ENCODE measurements at regions not wholly inside any gene's neighbourhood (a gene's known extent, or its start where the extent isn't known, plus 50 kb on each side); places are given as distances from the start of the nearest gene placed in this dataset.
"Not testable (repeated sequence)": the region's sequence is repeated elsewhere in the genome, so short reads cannot be mapped to it uniquely, and the experiment has no call there.

- H3K27ac Mint-ChIP-seq = no peak overlapping the region
- no peak overlapping the region for H3K4me3 Mint-ChIP-seq
- DNase-seq = no peak
- no peak for ATAC-seq
- no peaks in the 10 kb centered on the region for H3K9me3 Mint-ChIP-seq
- H3K4me1 Mint-ChIP-seq = no peaks in the 10 kb centered on the region
- peaks cover 19% of the 10 kb centered on the region for H3K27me3 Mint-ChIP-seq
These were observed 169.5 kb upstream of the LAMA2 start for GRCh38 chr6:128713461-128713860.

DNA sequence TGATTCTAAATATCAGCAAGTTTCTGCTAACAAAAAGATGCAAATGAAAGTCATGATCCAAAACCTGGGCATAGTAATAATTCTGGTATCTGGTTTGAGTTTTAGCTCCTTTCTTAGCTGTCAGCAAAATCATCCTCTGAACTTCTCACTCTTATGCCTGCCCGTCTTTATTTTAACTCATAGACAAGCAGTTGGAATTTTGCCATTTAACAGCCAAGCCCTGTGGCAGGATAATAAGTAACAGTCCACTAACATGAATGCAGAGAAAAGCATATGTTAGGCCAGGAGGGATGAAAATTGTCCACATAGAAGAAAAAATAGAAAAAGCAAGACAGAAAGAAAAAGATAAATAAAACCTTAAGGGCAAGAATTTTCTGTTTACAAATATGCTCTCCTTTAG is 170.0 kb upstream of the LAMA2 start:
- H3K4me1 Mint-ChIP-seq = no peaks in the 10 kb centered on the region
- ATAC-seq (no peak), DNase-seq (no peak)
- no peaks in the 10 kb centered on the region for H3K9me3 Mint-ChIP-seq
- no peak overlapping the region for H3K4me3 Mint-ChIP-seq
- H3K27ac Mint-ChIP-seq = no peak overlapping the region
- peaks cover 19% of the 10 kb centered on the region for H3K27me3 Mint-ChIP-seq

DNA sequence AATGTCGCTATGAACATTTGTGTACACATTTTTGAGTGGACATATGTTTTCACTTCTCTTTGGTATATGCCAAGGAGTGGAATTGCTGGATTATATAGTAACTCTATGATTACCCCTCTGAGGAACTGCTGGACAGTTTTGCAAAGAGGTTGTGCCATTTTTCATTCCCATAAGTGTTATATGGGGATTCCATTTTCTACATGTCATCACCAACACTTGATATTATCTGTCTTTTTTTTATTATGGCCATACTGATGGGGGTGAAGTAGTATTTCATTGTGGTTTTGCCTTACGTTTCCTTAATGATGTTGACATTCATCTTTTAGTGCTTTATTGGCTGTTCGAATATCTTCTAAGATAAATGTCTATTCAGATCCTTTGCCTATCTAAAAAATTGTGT is 171.8 kb upstream of the LAMA2 start:
- Mint-ChIP-seq H3K27ac (no peak overlapping the region), H3K9me3 (no peaks in the 10 kb centered on the region), H3K4me1 (no peaks in the 10 kb centered on the region), H3K27me3 (peaks cover 11% of the 10 kb centered on the region), H3K4me3 (no peak overlapping the region)
- DNase-seq = no peak
- ATAC-seq = no peak

DNA sequence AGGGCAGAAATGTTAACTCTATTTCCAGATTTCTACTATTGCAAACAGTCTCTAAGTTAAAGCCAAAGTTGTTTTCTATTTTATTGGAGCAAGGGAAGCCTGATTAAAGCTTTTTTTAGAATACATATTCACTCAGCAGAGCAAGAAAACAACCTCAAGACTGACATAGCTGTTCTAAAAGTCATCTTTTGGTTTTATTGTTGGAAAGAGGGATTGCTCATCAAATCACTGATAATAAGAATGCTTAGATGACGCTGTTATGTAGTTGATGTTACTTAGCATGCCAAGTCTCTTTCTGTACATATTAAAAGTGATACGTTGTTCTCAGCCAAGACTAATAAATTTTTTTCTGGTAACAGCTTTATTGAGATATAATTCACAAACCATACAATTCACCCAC is 172.6 kb upstream of the LAMA2 start:
- DNase-seq (no peak), ATAC-seq (no peak)
- Mint-ChIP-seq H3K4me3 (no peak overlapping the region), H3K9me3 (no peaks in the 10 kb centered on the region), H3K27ac (no peak overlapping the region), H3K4me1 (no peaks in the 10 kb centered on the region), H3K27me3 (peaks cover 3% of the 10 kb centered on the region)

GRCh38 chr6:128704601-128705000 is 178.3 kb upstream of the LAMA2 start:
- Mint-ChIP-seq H3K27me3 (peaks cover 13% of the 10 kb centered on the region), H3K9me3 (peaks cover 11 to 20% of the 10 kb centered on the region in 2 donors), H3K4me1 (no peaks in the 10 kb centered on the region), H3K27ac (no peak overlapping the region), H3K4me3 (no peak overlapping the region)
- ATAC-seq (no peak), DNase-seq (no peak)

GRCh38 chr6:128703794-128704193 is 179.1 kb upstream of the LAMA2 start:
- peaks cover 13% of the 10 kb centered on the region for H3K27me3 Mint-ChIP-seq
- H3K4me3 Mint-ChIP-seq, DNase-seq, ATAC-seq, H3K4me1 Mint-ChIP-seq, H3K27ac Mint-ChIP-seq: not testable (repeated sequence)
- peaks cover 11 to 20% of the 10 kb centered on the region in 2 donors for H3K9me3 Mint-ChIP-seq

- H3K27me3 Mint-ChIP-seq = peaks cover 2% of the 10 kb centered on the region
- no peak for DNase-seq
These were observed 176.6 kb upstream of the PTPRK start for GRCh38 chr6:128696691-128697689.

GRCh38 chr6:128694303-128695009 is 174.1 kb upstream of the PTPRK start:
- Mint-ChIP-seq H3K9me3 (no peaks in the 10 kb centered on the region), H3K4me1 (no peaks in the 10 kb centered on the region), H3K27me3 (peaks cover 18% of the 10 kb centered on the region), H3K4me3 (no peak overlapping the region), H3K27ac (no peak overlapping the region)
- ATAC-seq (no peak), DNase-seq (no peak)

More at GRCh38 chr6:128696691-128697689, 176.6 kb upstream of the PTPRK start:
- H3K9me3 Mint-ChIP-seq = peaks cover under 1 to 1% of the 10 kb centered on the region in 2 donors
- no peak overlapping the region for H3K4me3 Mint-ChIP-seq
- no peaks in the 10 kb centered on the region for H3K4me1 Mint-ChIP-seq
- ATAC-seq = no peak
- no peak overlapping the region for H3K27ac Mint-ChIP-seq

DNA sequence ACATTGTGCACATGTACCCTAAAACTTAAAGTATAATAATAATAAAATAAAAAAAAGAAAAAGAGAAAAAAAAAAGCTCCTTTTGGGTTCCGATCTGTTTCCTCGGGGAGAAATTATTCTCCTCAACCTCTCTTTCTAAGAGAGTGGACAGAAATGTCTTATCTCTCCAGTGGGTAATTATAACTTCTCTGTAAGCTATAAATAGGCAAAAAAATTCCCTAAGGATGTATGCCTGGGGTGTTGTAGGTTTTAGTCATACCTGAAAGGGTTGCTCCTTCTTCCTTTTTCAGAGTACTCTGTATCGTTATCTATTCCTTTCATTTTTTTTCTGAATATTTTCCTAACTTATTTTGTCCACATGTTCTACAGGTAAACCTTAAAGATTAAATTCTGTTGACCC is 169.7 kb upstream of the PTPRK start:
- Mint-ChIP-seq H3K4me3 (no peak overlapping the region), H3K27me3 (peaks cover 47% of the 10 kb centered on the region), H3K4me1 (no peaks in the 10 kb centered on the region), H3K27ac (no peak overlapping the region), H3K9me3 (no peaks in the 10 kb centered on the region)
- ATAC-seq = no peak
- DNase-seq = no peak

DNA sequence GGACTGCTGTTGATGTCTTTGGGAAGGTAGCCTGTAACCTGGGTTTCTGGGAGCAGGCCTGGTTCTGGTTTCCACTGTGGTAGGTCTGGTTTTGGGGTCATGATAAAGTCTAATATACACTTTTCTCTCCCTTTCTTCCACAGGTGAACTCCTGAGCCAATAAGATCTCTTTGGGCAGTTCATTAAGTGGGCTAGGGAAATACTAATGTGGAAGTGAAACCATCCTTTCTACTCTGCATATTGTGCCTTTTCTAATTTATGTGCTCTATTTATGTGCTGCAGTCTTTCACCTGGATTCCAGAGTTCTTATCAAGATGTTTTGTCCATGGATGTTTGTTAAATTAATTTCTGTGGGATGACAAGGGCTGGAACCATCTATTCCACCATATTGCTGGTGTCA is 165.7 kb upstream of the PTPRK start:
- Mint-ChIP-seq H3K27me3 (peaks cover 62% of the 10 kb centered on the region), H3K27ac (no peak overlapping the region), H3K9me3 (no peaks in the 10 kb centered on the region), H3K4me3 (no peak overlapping the region), H3K4me1 (no peaks in the 10 kb centered on the region)
- ATAC-seq (no peak), DNase-seq (no peak)

- DNase-seq (no peak), ATAC-seq (no peak)
- H3K27ac Mint-ChIP-seq = no peak overlapping the region
- no peaks in the 10 kb centered on the region for H3K27me3 Mint-ChIP-seq
- no peaks in the 10 kb centered on the region for H3K4me1 Mint-ChIP-seq
- H3K4me3 Mint-ChIP-seq = no peak overlapping the region
- no peaks in the 10 kb centered on the region for H3K9me3 Mint-ChIP-seq
These were observed 156.1 kb upstream of the PTPRK start for GRCh38 chr6:128676456-128676855.

DNA sequence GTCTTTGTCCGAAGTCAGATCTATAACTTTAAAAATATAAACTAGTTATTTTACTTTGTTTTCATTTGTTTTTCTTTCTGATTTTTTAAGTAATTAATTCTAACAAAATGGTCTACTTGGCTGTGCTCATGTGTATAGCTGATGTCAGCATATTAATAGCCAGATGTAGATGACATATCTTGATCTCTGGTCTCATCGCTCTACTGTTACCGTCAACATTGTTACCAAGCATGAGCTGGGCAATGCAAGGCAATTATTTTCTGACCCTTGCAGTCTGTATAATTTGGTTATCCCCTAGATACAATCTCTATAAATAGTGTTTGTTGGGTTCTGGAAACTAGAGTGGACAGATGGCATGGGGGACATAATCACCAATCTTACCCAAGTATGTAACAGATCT is 151.6 kb upstream of the PTPRK start:
- no peak for ATAC-seq

DNA sequence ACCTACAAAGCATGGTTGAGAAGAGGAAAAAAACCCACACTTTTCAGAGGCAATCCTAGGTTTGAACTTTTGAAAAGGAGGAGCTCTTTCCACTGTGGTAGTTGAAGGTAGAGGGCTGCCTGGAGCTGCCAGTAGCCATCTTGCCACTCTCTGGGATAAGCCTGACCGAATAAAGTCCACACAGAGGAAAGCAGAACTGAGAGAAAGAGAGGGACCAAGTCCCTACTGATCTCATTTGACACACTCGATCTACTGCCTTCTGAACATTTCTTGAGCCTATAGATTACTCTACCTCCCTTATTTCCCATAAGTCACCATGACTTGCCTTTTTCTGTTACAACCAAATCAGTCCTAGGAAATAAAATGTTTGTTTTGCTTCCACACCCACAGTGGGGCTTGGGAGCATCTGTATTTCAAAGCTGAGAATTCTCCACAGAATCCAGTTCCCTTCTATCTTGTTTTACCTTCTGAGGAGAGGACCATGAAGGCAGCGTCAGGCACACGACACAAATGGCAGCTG is 147.0 kb upstream of the PTPRK start:
- Mint-ChIP-seq H3K9me3 (no peaks in the 10 kb centered on the region), H3K27me3 (peaks cover 33% of the 10 kb centered on the region), H3K4me1 (peaks cover 6% of the 10 kb centered on the region), H3K27ac (no peak overlapping the region), H3K4me3 (no peak overlapping the region)
- DNase-seq = no peak
- no peak for ATAC-seq

More for the DNA sequence above, 151.6 kb upstream of the PTPRK start:
- H3K4me3 Mint-ChIP-seq = no peak overlapping the region
- no peaks in the 10 kb centered on the region for H3K9me3 Mint-ChIP-seq
- H3K27ac Mint-ChIP-seq = no peak overlapping the region
- peaks cover 27% of the 10 kb centered on the region for H3K27me3 Mint-ChIP-seq
- no peak for DNase-seq
- peaks cover 5% of the 10 kb centered on the region for H3K4me1 Mint-ChIP-seq

DNA sequence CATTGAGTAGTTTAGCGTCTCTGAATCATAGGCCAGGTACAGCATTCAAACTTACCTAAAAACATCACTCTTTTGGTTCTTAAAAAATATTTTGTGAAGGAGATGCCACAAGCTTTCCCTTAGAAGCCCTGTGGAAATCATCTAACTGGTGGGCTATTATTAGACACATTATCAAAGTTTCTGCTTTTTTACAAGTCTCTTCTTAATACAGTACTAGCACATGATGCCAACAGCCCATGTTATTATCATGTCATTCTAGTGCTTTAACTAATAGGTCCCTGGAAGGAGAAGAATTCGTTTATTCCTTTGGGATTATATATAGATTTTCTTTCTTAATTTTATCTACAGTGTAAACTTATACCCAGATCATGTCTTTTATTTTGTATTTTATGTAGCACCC is 146.0 kb upstream of the PTPRK start:
- DNase-seq (no peak), ATAC-seq (no peak)
- no peak overlapping the region for H3K4me3 Mint-ChIP-seq
- H3K27me3 Mint-ChIP-seq = peaks cover 33% of the 10 kb centered on the region
- no peaks in the 10 kb centered on the region for H3K9me3 Mint-ChIP-seq
- H3K4me1 Mint-ChIP-seq = peaks cover 6% of the 10 kb centered on the region
- no peak overlapping the region for H3K27ac Mint-ChIP-seq

DNA sequence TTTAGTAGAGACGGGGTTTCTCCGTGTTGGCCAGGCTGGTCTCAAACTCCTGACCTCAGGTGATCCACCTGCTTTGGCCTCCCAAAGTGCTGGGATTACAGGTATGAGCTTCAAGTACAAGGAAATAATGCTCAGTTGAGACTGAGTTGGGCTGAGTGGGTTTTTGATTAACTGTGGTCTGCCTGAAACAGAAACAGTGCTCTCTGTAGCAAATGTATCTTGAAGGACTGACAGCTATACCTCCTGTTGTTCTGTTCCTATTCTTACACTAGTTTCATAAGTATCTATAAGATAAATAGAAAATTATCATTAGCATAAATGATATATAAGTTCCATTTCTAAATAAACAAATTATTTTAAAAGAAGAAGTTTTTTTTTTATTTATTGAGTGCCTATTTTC is 142.8 kb upstream of the PTPRK start:
- H3K4me3 Mint-ChIP-seq = no peak overlapping the region
- DNase-seq (no peak), ATAC-seq (no peak)
- H3K4me1 Mint-ChIP-seq = peaks cover 31% of the 10 kb centered on the region
- H3K9me3 Mint-ChIP-seq = no peaks in the 10 kb centered on the region
- peaks cover 12% of the 10 kb centered on the region for H3K27me3 Mint-ChIP-seq
- H3K27ac Mint-ChIP-seq = no peak overlapping the region
